ENCODE measurements at regions not wholly inside any gene's neighbourhood (a gene's known extent, or its start where the extent isn't known, plus 50 kb on each side); places are given as distances from the start of the nearest gene placed in this dataset.
"Not testable (repeated sequence)": the region's sequence is repeated elsewhere in the genome, so short reads cannot be mapped to it uniquely, and the experiment has no call there.

DNA sequence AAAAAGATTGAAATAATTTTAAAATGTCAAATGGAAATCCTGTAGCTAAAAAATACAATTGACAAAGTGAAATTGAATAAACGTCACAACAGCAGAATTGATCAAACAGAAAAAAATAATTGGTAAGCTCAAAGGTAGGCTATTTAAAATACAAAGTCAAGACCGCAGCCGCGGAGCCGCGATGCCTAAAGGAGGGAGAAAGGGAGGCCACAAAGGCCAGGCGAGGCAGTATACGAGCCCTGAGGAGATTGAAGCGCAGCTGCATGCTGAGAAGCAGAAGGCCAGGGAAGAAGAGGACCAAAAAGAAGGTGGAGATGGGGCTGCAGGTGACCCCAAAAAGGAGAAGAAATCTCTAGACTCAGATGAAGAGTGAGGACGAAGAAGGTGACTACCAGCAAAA lies 1068.5 kb upstream of the COX7C start:
- peaks cover 5% of the 10 kb centered on the region for H3K4me1 Mint-ChIP-seq
- H3K36me3 Mint-ChIP-seq (ENCODE audit: low read depth): no peaks in the 10 kb centered on the region
- TF ChIP-seq, protein P1, sequence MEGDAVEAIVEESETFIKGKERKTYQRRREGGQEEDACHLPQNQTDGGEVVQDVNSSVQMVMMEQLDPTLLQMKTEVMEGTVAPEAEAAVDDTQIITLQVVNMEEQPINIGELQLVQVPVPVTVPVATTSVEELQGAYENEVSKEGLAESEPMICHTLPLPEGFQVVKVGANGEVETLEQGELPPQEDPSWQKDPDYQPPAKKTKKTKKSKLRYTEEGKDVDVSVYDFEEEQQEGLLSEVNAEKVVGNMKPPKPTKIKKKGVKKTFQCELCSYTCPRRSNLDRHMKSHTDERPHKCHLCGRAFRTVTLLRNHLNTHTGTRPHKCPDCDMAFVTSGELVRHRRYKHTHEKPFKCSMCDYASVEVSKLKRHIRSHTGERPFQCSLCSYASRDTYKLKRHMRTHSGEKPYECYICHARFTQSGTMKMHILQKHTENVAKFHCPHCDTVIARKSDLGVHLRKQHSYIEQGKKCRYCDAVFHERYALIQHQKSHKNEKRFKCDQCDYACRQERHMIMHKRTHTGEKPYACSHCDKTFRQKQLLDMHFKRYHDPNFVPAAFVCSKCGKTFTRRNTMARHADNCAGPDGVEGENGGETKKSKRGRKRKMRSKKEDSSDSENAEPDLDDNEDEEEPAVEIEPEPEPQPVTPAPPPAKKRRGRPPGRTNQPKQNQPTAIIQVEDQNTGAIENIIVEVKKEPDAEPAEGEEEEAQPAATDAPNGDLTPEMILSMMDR (conservative IDR thresholded peaks at IDR 0.05): no peak
- no peaks in the 10 kb centered on the region for H3K27me3 Mint-ChIP-seq (ENCODE audit: low read depth)
- H3K9me3 Mint-ChIP-seq: peaks cover 9% of the 10 kb centered on the region
- H3K4me3 Mint-ChIP-seq: no peak overlapping the region
- no peak for DNase-seq (ENCODE audit: low read depth, low spot score)
- H3K27ac Mint-ChIP-seq (ENCODE audit: unreplicated experiment): no peak overlapping the region

DNA sequence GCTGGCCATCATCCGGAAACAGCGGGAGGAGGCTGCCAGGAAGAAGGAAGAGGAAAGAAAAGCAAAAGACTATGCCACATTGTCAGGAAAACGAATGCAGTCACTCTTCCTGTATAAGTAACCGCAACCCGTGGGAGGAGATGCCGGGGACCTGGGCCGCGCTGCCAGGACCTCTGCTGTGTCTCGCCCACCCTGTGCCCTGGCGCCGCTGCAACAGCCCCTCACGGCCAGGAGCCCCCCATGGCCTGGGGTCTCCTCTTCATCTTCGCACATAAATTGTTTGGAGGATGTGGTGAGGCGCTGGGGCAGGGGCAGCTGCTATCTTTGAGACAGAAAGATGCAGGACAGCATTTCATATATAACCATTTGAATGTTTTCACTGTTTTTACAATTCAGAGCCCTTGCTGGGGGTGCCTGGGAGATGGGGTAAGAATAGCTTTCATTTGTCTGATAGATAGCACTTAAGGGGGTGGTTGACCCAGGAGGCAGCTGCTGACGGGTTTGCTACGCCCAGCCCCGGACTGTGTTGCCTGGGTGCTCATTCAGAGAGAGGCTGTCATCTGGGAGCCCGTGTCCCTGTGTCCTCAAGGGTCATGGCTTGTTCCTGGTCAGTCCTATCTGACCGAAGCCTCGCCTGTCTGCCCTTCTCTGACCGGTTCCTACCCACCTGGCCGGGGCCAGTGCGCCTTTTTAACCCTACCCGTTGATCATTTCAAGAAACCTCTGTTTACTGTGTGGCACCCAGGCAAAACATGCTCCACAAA lies 1067.7 kb upstream of the COX7C start:
- no peaks in the 10 kb centered on the region for H3K27me3 Mint-ChIP-seq (ENCODE audit: low read depth)

DNA sequence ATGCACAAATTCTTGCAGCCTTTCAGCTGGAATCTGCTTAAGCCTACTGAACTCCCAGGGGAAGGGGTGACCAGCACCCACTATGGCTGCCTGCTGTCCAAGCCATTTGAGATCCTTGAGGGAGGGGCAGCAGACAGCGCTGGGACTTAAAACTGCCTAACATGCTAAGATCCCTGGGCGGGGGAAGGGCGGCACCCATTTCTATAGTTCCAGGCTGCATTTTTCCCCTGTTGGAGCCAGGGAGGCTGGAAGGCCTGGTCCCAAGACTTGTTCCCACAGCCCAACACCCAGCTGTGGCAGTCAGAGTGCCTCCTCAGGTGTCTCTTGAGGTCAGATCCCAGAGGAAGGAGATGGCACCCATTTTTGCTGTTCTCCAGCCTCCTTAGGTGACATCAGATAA lies 1061.3 kb upstream of the COX7C start:
- Mint-ChIP-seq H3K27me3 (ENCODE audit: low read depth) (no peaks in the 10 kb centered on the region), H3K4me1 (no peaks in the 10 kb centered on the region), H3K4me3 (no peak overlapping the region), H3K36me3 (ENCODE audit: low read depth) (peaks cover 2% of the 10 kb centered on the region), H3K9me3 (peaks cover 24% of the 10 kb centered on the region), H3K27ac (ENCODE audit: unreplicated experiment) (no peak overlapping the region)
- no peak for DNase-seq (ENCODE audit: low read depth, low spot score)
- TF ChIP-seq, protein P1 (conservative IDR thresholded peaks at IDR 0.05): no peak

More for the DNA sequence above, 1067.7 kb upstream of the COX7C start:
- Mint-ChIP-seq H3K36me3 (ENCODE audit: low read depth) (no peaks in the 10 kb centered on the region), H3K9me3 (peaks cover 13% of the 10 kb centered on the region), H3K27ac (ENCODE audit: unreplicated experiment) (no peak overlapping the region), H3K4me3 (no peak overlapping the region), H3K4me1 (peaks cover 2% of the 10 kb centered on the region)
- TF ChIP-seq, protein P1 (conservative IDR thresholded peaks at IDR 0.05): no peak
- no peak for DNase-seq (ENCODE audit: low read depth, low spot score)

DNA sequence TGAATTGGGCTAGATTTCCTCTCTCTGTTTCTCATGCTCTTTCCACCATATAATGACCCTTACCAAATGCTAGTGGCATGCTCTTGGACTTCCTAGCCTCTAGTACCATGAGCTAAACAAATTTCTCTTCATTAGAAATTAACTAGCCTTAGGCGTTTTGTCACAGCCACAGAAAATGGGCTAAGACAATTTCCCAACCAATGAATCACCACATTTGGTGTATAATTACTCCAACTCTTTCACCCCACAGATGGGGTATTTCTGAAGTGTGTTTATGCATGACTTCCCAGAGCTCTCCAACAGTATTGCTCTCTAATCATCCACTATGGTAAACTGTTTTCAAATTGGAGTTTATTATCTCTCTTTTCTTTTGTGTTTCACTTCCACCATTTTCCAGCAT lies 1041.1 kb upstream of the COX7C start:
- Mint-ChIP-seq H3K27me3 (ENCODE audit: low read depth) (no peaks in the 10 kb centered on the region), H3K36me3 (ENCODE audit: low read depth) (no peaks in the 10 kb centered on the region)
- no peak for DNase-seq (ENCODE audit: low read depth, low spot score)

DNA sequence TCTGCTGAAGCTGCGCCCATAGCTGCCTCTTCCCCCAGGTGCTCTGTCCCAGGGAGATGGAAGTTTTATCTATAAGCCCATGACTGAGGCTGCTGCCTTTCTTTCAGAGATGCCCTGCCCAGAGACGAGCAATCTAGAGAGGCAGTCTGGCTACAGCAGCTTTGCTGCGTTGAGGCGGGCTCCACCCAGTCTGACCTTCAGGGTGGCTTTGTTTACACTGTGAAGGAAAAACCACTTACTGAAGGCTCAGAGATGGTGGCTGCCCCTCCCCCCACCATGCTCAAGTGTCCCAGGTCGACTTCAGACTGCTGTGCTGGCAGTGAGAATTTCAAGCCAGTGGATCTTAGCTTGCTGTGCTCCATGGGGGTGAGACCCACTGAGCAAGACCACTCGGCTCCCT lies 1029.9 kb upstream of the COX7C start:
- H3K4me3 Mint-ChIP-seq; H3K4me1 Mint-ChIP-seq; H3K36me3 Mint-ChIP-seq (ENCODE audit: low read depth); H3K27ac Mint-ChIP-seq (ENCODE audit: unreplicated experiment); DNase-seq (ENCODE audit: low read depth, low spot score); H3K27me3 Mint-ChIP-seq (ENCODE audit: low read depth): not testable (repeated sequence)
- H3K9me3 Mint-ChIP-seq: peaks cover 18% of the 10 kb centered on the region

More for the DNA sequence above, 1041.1 kb upstream of the COX7C start:
- Mint-ChIP-seq H3K4me3 (no peak overlapping the region), H3K4me1 (no peaks in the 10 kb centered on the region), H3K27ac (ENCODE audit: unreplicated experiment) (no peak overlapping the region), H3K9me3 (no peaks in the 10 kb centered on the region)
- TF ChIP-seq, protein P1 (conservative IDR thresholded peaks at IDR 0.05): no peak

DNA sequence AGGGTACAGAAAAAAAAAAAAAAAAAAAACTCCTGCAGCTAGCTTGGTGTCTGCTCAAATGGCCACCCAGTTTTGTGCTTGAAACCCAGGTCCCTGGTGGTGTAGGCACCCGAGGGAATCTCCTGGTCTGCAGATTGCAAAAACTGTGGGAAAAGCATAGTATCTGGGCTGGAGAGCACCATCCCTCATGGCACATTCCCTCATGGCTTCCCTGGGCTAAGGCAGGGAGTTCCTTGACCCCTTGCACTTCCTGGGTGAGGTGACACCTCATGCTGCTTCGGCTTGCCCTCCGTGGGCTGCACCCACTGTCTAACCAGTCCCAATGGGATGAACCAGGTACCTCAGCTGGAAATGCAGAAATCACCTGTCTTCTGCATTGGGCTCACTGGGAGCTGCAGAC lies 1029.5 kb upstream of the COX7C start:
- not testable (repeated sequence) for H3K27ac Mint-ChIP-seq (ENCODE audit: unreplicated experiment); H3K36me3 Mint-ChIP-seq (ENCODE audit: low read depth); H3K4me1 Mint-ChIP-seq; DNase-seq (ENCODE audit: low read depth, low spot score); H3K27me3 Mint-ChIP-seq (ENCODE audit: low read depth); H3K4me3 Mint-ChIP-seq
- peaks cover 17% of the 10 kb centered on the region for H3K9me3 Mint-ChIP-seq
